ENCODE measurements at regions not wholly inside any gene's neighbourhood (a gene's known extent, or its start where the extent isn't known, plus 50 kb on each side); places are given as distances from the start of the nearest gene placed in this dataset.
"Not testable (repeated sequence)": the region's sequence is repeated elsewhere in the genome, so short reads cannot be mapped to it uniquely, and the experiment has no call there.

- DNase-seq (ENCODE audit: low spot score), result no peak
These were observed 673.9 kb downstream of the FLRT2 start for GRCh38 chr14:86203843-86204242.

- DNase-seq (ENCODE audit: low spot score), result no peak
These were observed 666.5 kb downstream of the FLRT2 start for GRCh38 chr14:86196471-86196870.

- no peak for DNase-seq (ENCODE audit: low spot score)
These were observed 663.8 kb downstream of the FLRT2 start for GRCh38 chr14:86193756-86194155.

GRCh38 chr14:86179980-86180379 is 650.0 kb downstream of the FLRT2 start:
- no peak for DNase-seq (ENCODE audit: low spot score)

DNA sequence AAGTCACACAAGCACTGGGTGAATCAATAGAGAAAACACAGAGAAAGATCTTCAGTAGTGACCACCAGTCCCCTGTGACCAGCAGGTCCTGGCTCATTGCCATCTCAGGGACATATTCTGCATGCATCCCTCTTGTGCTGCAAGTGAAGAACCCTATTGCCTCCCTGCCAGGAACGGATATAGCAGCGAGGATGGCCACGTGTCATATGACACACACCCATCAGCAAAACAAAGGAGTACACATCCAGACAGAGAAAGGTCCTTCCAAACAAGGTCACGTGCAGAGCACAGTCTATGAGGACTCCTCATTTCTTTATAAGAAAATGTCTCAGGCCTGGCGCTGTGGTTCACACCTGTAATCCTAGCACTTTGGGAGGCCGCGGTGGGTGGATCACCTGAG is 638.4 kb downstream of the FLRT2 start:
- no peak for DNase-seq (ENCODE audit: low spot score)

- no peak for DNase-seq (ENCODE audit: low spot score)
These were observed 636.6 kb downstream of the FLRT2 start for GRCh38 chr14:86166541-86166940.

GRCh38 chr14:86153480-86153879 is 623.5 kb downstream of the FLRT2 start:
- DNase-seq (ENCODE audit: low spot score), result no peak

DNA sequence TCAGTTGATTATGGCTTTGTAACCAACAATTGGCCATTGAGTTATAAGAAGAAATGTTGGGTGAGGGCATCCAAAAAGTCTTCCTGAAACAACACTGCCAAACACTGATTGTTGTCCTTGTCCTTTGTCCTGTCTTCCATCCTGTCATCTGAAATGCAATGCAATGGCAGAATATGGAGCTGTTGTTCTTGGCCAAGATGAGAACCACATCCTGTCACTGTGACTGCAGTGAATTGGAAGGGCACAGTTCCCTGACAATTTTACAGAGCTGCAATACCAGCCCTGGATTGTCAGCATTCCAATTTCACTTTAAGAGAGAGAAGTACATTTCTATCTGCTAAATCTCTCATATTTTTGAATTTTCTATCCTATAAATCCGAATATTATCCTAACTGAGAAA is 613.3 kb downstream of the FLRT2 start:
- no peak for DNase-seq (ENCODE audit: low spot score)

DNA sequence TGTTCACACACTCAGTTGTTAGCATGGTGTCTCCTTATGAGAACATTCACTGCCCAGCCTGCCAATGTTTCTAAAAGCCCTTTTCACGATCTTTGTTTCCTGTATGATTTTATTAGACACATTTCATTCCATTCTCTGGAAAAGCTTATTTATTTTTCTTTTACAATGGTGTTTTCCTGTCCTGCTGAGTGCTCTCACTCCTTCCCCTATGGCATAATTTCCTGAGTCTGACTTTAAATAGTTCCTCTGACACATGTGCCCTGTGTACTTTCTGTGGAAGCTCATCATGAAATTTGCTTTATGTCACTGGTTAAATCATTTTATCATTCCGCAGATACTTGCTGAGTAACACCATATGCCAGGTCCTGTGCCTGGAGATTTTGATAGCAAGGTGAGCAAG is 612.0 kb downstream of the FLRT2 start:
- DNase-seq (ENCODE audit: low spot score), result no peak

- no peak for DNase-seq (ENCODE audit: low spot score)
These were observed 599.5 kb downstream of the FLRT2 start for GRCh38 chr14:86129426-86129825.

DNA sequence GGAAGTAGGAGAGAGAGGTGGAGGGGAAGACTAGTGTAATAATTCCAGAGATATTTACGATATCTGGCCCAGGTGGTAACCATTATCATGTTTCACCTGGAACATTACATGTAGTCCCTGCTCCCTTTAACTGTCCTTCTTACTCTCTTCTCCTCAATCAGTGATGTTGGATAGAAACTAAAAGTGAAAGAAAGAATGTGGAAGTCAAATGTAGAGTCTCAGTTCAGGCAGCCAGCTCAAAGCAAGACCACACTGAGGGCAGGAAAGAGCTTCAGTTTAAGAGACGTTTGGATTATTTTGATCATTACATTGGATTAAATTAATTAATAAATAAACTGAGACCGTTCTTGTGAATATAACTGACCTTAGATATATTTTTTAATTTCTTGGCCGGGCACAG is 594.4 kb downstream of the FLRT2 start:
- no peak for DNase-seq (ENCODE audit: low spot score)

DNA sequence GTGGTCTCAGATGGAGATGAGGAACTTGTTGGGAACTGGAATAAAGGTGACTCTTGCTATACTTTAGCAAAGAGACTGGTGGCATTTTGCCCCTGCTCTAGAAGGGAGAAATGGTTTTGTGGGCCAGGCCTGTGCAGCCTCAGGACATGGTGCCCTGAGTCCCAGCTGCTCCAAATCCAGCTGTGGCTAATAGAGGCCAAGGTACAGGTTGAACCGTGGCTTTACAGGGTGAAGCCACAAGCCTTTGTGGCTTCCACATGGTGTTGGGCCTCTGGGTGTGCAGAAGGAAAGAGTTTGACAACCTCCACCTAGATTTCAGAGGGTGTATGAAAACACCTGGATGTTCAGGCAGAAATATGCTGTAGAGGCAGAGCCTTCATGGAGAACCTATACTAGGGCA is 586.0 kb downstream of the FLRT2 start:
- no peak for DNase-seq (ENCODE audit: low spot score)

DNA sequence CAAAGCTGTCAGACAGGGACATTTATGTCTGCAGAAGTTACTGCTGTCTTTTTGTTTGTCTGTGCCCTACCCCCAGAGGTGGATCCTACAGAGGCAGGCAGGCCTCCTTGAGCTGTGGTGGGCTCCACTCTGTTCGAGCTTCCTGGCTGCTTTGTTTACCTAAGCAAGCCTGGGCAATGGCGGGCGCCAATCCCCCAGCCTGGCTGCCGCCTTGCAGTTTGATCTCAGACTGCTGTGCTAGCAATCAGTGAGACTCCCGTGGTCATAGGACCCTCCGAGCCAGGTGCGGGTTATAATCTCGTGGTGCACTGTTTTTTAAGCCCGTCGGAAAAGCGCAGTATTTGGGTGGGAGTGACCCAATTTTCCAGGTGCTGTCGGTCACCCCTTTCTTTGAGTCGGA is 580.9 kb downstream of the FLRT2 start:
- not testable (repeated sequence) for DNase-seq (ENCODE audit: low spot score)

- no peak for DNase-seq (ENCODE audit: low spot score)
These were observed 574.8 kb downstream of the FLRT2 start for GRCh38 chr14:86104691-86105265.

DNA sequence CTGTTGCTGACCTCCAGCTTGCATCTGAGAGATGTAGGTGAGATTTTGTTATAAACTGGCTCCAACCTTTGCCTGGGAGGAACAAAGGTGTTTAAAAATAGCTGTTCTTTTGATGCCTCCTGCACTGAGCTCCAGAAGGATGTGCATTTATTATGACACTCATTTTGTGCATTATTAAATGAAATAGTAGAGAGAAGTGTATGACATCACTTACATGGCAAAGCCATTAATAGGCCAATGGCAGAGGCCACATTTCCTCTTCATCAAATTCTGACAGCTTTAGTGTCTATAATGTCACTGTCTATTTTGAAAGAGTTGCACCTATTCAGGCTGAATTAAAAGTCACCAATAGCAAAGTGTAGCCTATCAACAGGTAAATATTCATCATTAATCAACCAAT is 564.6 kb downstream of the FLRT2 start:
- DNase-seq (ENCODE audit: low spot score), result no peak

GRCh38 chr14:86091811-86092210 is 561.9 kb downstream of the FLRT2 start:
- no peak for DNase-seq (ENCODE audit: low spot score)

DNA sequence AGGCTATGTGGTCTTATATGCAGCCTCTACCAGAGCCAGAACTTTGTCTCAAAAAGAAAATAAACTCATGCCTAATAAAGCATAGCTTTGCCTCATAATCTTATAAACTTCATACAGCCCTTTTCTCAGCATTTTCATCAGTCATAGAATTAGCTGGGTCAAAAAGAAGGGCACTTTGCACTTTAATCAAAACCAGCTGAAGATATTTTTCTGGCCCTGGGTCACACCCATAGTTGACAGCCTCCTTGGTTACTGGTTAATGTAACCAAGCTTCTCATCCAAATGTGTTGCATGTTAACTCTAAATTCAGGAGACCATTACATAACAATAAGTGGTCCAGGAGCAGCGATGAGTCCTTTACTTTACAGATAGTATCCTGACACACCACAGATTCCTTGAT is 558.2 kb downstream of the FLRT2 start:
- no peak for DNase-seq (ENCODE audit: low spot score)

- no peak for DNase-seq (ENCODE audit: low spot score)
These were observed 557.4 kb downstream of the FLRT2 start for GRCh38 chr14:86087377-86087776.

- DNase-seq (ENCODE audit: low spot score), result no peak
These were observed 557.0 kb downstream of the FLRT2 start for GRCh38 chr14:86086962-86087361.

GRCh38 chr14:86084097-86084496 is 554.2 kb downstream of the FLRT2 start:
- no peak for DNase-seq (ENCODE audit: low spot score)

- no peak for DNase-seq (ENCODE audit: low spot score)
These were observed 553.7 kb downstream of the FLRT2 start for GRCh38 chr14:86083616-86084015.

DNA sequence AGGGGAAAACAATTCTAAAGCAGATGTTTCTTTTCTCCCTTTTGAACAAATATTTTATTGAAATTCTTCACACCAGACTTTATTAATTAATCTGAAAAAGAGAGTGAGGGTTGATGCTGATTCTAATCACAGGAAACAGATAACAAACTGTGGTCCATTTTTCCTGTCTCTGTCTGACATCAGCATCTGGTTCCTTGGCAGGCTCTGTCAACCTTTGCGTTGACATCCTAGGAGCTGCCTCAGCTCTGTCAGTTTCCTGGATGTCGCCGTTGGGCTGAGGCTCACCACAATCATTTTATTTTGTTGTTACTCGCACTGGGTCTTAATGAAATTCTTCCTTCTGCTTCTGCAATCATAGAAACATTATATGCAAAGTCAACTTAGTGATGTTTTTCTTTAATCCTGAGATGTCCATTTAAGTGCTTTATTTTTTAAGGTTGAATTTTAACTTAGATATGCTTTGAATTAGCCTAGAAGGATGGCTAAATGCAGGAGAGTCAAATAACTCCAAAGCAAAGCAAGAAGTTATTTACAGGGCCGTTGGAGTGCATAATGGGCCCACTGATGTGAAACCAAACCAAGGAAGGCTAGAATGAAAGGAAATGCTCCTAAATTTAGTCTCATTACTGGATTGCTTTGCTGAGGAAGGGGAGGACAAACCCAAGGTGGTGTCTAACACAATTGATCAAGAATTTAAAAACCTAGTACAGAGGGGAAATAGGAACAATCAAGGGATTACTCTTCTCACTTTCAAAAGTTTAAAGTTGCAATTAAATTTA is 542.4 kb downstream of the FLRT2 start:
- no peak for DNase-seq (ENCODE audit: low spot score)

GRCh38 chr14:86066651-86067050 is 536.7 kb downstream of the FLRT2 start:
- no peak for DNase-seq (ENCODE audit: low spot score)

DNA sequence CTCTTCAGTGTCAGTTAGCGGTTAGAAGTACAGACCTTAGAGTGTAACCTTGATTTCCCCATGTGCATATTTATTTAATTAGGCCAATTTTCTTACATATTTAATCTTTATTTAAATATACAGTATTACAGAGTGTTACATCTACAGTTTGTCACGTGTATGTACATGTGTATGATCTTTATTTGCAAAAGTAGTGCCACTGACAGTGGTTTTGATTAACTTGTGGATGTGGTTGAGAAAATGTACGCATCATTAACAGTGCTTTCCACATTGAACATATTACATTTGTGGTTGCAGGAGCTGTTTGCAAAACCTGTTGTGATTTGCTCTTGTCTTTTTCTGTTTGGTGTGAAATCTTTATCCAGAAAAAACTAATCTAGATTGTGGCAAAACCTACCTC is 535.5 kb downstream of the FLRT2 start:
- DNase-seq (ENCODE audit: low spot score), result no peak

Data from CD4-positive, alpha-beta T cell treated with Interleukin-2 at 100 ng/mL for 4 hours (primary cell).